ENCODE measurements at regions not wholly inside any gene's neighbourhood (a gene's known extent, or its start where the extent isn't known, plus 50 kb on each side); places are given as distances from the start of the nearest gene placed in this dataset.

- no peak for DNase-seq (ENCODE audit: low read depth, low spot score)
- Mint-ChIP-seq H3K4me1 (peaks cover 22% of the 10 kb centered on the region), H3K27ac (ENCODE audit: unreplicated experiment) (no peak overlapping the region), H3K36me3 (ENCODE audit: low read depth) (no peaks in the 10 kb centered on the region), H3K9me3 (no peaks in the 10 kb centered on the region), H3K4me3 (no peak overlapping the region), H3K27me3 (ENCODE audit: low read depth) (no peaks in the 10 kb centered on the region)
- TF ChIP-seq CTCF (conservative IDR thresholded peaks at IDR 0.05), result no peak
These were observed 117.2 kb upstream of the SPRED2 start for GRCh38 chr2:65549631-65550030.

GRCh38 chr2:65549257-65549627 lies 116.8 kb upstream of the SPRED2 start:
- no peaks in the 10 kb centered on the region for H3K36me3 Mint-ChIP-seq (ENCODE audit: low read depth)
- H3K27ac Mint-ChIP-seq (ENCODE audit: unreplicated experiment), result no peak overlapping the region
- peaks cover 22% of the 10 kb centered on the region for H3K4me1 Mint-ChIP-seq
- no peak for TF ChIP-seq CTCF (conservative IDR thresholded peaks at IDR 0.05)
- DNase-seq (ENCODE audit: low read depth, low spot score), result no peak
- no peak overlapping the region for H3K4me3 Mint-ChIP-seq
- no peaks in the 10 kb centered on the region for H3K27me3 Mint-ChIP-seq (ENCODE audit: low read depth)
- H3K9me3 Mint-ChIP-seq, result no peaks in the 10 kb centered on the region

GRCh38 chr2:65548576-65549256 lies 116.3 kb upstream of the SPRED2 start:
- H3K27me3 Mint-ChIP-seq (ENCODE audit: low read depth), result no peaks in the 10 kb centered on the region
- peaks cover 22% of the 10 kb centered on the region for H3K4me1 Mint-ChIP-seq
- H3K27ac Mint-ChIP-seq (ENCODE audit: unreplicated experiment), result no peak overlapping the region
- no peak overlapping the region for H3K4me3 Mint-ChIP-seq
- no peaks in the 10 kb centered on the region for H3K9me3 Mint-ChIP-seq
- DNase-seq (ENCODE audit: low read depth, low spot score), result no peak
- H3K36me3 Mint-ChIP-seq (ENCODE audit: low read depth), result no peaks in the 10 kb centered on the region
- TF ChIP-seq CTCF (conservative IDR thresholded peaks at IDR 0.05), result no peak

- Mint-ChIP-seq H3K27ac (ENCODE audit: unreplicated experiment) (no peak overlapping the region), H3K27me3 (ENCODE audit: low read depth) (no peaks in the 10 kb centered on the region), H3K4me1 (peaks cover 18% of the 10 kb centered on the region), H3K36me3 (ENCODE audit: low read depth) (no peaks in the 10 kb centered on the region), H3K9me3 (no peaks in the 10 kb centered on the region), H3K4me3 (no peak overlapping the region)
- no peak for TF ChIP-seq CTCF (conservative IDR thresholded peaks at IDR 0.05)
- no peak for DNase-seq (ENCODE audit: low read depth, low spot score)
These were observed 115.7 kb upstream of the SPRED2 start for GRCh38 chr2:65548064-65548463.

GRCh38 chr2:65545837-65546805 lies 113.7 kb upstream of the SPRED2 start:
- DNase-seq (ENCODE audit: low read depth, low spot score), result no peak
- Mint-ChIP-seq H3K4me3 (no peak overlapping the region), H3K36me3 (ENCODE audit: low read depth) (no peaks in the 10 kb centered on the region), H3K27me3 (ENCODE audit: low read depth) (no peaks in the 10 kb centered on the region), H3K9me3 (no peaks in the 10 kb centered on the region), H3K4me1 (peaks cover 18% of the 10 kb centered on the region), H3K27ac (ENCODE audit: unreplicated experiment) (peak overlapping the region; percentile 73)
- TF ChIP-seq CTCF (conservative IDR thresholded peaks at IDR 0.05), result no peak

Data from neural crest cell (in vitro differentiated cells).